ENCODE measurements at regions not wholly inside any gene's neighbourhood (a gene's known extent, or its start where the extent isn't known, plus 50 kb on each side); places are given as distances from the start of the nearest gene placed in this dataset.

DNA sequence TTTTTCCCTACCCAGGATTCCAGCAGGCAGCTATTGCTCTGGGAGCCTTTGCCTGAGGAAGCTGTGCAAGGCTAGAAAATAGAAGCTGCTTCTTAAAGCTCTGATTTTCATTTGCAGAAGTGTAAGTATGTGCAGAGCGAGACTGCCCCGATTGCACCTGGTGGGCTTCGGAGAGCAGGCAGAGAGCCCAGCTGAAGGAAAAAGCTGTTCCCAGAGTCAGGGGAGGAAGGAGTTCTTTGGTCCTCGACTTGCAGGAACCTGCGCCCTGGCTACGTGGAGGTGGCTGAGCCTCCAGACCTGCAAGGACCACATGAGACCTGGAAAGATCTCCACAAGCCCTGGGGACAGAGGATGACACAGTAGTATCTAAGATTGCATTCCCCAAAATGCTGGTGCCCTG is 235.0 kb upstream of the ARGLU1 start:
- TF ChIP-seq BCL11A (tag by site-specific recombination; IDR thresholded peaks at IDR 0.05; ENCODE audit: low read depth) (no peak), ZNF274 (IDR thresholded peaks at IDR 0.05; ENCODE audit: low read length) (no peak), ZNF274 (tag by site-specific recombination; IDR thresholded peaks at IDR 0.05; ENCODE audit: borderline replicate concordance) (no peak), YY1 (tag by site-specific recombination; IDR thresholded peaks at IDR 0.05) (no peak), REST (tag by site-specific recombination; IDR thresholded peaks at IDR 0.05) (no peak), ZFP41 (tag by site-specific recombination; IDR thresholded peaks at IDR 0.05; ENCODE audit: borderline replicate concordance) (no peak), ZNF426 (tag by site-specific recombination; IDR thresholded peaks at IDR 0.05) (no peak), PRDM6 (tag by site-specific recombination; IDR thresholded peaks at IDR 0.05) (no peak), ZNF416 (tag by site-specific recombination; IDR thresholded peaks at IDR 0.05) (no peak), SP7 (tag by site-specific recombination; IDR thresholded peaks at IDR 0.05) (no peak), ZBTB21 (tag by site-specific recombination; IDR thresholded peaks at IDR 0.05) (no peak), ZSCAN16 (tag by site-specific recombination; IDR thresholded peaks at IDR 0.05) (no peak), ZBTB20 (tag by site-specific recombination; IDR thresholded peaks at IDR 0.05) (no peak)
- TF ChIP-seq, protein P1, sequence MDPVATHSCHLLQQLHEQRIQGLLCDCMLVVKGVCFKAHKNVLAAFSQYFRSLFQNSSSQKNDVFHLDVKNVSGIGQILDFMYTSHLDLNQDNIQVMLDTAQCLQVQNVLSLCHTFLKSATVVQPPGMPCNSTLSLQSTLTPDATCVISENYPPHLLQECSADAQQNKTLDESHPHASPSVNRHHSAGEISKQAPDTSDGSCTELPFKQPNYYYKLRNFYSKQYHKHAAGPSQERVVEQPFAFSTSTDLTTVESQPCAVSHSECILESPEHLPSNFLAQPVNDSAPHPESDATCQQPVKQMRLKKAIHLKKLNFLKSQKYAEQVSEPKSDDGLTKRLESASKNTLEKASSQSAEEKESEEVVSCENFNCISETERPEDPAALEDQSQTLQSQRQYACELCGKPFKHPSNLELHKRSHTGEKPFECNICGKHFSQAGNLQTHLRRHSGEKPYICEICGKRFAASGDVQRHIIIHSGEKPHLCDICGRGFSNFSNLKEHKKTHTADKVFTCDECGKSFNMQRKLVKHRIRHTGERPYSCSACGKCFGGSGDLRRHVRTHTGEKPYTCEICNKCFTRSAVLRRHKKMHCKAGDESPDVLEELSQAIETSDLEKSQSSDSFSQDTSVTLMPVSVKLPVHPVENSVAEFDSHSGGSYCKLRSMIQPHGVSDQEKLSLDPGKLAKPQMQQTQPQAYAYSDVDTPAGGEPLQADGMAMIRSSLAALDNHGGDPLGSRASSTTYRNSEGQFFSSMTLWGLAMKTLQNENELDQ (tag by site-specific recombination; IDR thresholded peaks at IDR 0.05; ENCODE audit: low read depth) = no peak
- TF ChIP-seq, protein P2, sequence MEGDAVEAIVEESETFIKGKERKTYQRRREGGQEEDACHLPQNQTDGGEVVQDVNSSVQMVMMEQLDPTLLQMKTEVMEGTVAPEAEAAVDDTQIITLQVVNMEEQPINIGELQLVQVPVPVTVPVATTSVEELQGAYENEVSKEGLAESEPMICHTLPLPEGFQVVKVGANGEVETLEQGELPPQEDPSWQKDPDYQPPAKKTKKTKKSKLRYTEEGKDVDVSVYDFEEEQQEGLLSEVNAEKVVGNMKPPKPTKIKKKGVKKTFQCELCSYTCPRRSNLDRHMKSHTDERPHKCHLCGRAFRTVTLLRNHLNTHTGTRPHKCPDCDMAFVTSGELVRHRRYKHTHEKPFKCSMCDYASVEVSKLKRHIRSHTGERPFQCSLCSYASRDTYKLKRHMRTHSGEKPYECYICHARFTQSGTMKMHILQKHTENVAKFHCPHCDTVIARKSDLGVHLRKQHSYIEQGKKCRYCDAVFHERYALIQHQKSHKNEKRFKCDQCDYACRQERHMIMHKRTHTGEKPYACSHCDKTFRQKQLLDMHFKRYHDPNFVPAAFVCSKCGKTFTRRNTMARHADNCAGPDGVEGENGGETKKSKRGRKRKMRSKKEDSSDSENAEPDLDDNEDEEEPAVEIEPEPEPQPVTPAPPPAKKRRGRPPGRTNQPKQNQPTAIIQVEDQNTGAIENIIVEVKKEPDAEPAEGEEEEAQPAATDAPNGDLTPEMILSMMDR (tag by site-specific recombination; IDR thresholded peaks at IDR 0.05) = no peak
